ENCODE measurements at regions not wholly inside any gene's neighbourhood (a gene's known extent, or its start where the extent isn't known, plus 50 kb on each side); places are given as distances from the start of the nearest gene placed in this dataset.

DNA sequence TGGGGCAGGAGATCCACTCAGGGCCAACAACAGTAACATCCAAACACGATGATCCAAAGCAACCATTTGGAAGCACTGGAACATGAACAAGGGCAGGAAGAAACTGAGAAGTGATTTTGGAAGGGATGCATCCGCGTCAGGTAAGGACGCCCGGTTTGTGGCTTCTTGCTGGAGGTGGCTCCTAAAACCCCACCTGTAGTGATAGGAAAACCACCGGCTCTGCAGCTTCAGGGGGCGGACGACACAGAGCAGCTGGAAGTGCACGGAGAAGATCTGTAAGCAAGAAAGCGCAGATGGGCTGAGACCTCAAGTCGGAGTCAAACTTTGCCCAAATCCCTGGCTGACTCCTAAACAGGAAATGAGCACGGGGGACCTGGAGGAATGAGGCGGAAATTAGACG, 1066.1 kb downstream of the BRD1 start:
- TF ChIP-seq POLR2A (IDR thresholded peaks at IDR 0.05) (no peak), POLR2AphosphoS5 (IDR thresholded peaks at IDR 0.05) (no peak)
- TF ChIP-seq, protein P1, sequence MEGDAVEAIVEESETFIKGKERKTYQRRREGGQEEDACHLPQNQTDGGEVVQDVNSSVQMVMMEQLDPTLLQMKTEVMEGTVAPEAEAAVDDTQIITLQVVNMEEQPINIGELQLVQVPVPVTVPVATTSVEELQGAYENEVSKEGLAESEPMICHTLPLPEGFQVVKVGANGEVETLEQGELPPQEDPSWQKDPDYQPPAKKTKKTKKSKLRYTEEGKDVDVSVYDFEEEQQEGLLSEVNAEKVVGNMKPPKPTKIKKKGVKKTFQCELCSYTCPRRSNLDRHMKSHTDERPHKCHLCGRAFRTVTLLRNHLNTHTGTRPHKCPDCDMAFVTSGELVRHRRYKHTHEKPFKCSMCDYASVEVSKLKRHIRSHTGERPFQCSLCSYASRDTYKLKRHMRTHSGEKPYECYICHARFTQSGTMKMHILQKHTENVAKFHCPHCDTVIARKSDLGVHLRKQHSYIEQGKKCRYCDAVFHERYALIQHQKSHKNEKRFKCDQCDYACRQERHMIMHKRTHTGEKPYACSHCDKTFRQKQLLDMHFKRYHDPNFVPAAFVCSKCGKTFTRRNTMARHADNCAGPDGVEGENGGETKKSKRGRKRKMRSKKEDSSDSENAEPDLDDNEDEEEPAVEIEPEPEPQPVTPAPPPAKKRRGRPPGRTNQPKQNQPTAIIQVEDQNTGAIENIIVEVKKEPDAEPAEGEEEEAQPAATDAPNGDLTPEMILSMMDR (IDR thresholded peaks at IDR 0.05 in 8 of 11, conservative IDR thresholded peaks at IDR 0.05 in 3 of 11), result no peak
- no peak overlapping the region for H3K4me3 ChIP-seq
- no peak for DNase-seq
- H3K36me3 ChIP-seq, result no peaks in the 10 kb centered on the region
- no peak overlapping the region for H3K27ac ChIP-seq
- 80 to 87% (median 84%) methylated on average over 14 of the region's 14 CpGs for WGBS, 5 donors
- intact Hi-C loops (cut with DNase I; ENCODE audit: low total_unique reads), result no loop called here
- no peaks in the 10 kb centered on the region for H3K4me1 ChIP-seq
- peaks cover 0 to 26% (median 0%) of the 10 kb centered on the region in 7 donors for H3K27me3 ChIP-seq (replicated peaks in 1 of 7)
- H3K9me3 ChIP-seq, result peaks cover 0 to 20% (median 15%) of the 10 kb centered on the region in 8 donors

DNA sequence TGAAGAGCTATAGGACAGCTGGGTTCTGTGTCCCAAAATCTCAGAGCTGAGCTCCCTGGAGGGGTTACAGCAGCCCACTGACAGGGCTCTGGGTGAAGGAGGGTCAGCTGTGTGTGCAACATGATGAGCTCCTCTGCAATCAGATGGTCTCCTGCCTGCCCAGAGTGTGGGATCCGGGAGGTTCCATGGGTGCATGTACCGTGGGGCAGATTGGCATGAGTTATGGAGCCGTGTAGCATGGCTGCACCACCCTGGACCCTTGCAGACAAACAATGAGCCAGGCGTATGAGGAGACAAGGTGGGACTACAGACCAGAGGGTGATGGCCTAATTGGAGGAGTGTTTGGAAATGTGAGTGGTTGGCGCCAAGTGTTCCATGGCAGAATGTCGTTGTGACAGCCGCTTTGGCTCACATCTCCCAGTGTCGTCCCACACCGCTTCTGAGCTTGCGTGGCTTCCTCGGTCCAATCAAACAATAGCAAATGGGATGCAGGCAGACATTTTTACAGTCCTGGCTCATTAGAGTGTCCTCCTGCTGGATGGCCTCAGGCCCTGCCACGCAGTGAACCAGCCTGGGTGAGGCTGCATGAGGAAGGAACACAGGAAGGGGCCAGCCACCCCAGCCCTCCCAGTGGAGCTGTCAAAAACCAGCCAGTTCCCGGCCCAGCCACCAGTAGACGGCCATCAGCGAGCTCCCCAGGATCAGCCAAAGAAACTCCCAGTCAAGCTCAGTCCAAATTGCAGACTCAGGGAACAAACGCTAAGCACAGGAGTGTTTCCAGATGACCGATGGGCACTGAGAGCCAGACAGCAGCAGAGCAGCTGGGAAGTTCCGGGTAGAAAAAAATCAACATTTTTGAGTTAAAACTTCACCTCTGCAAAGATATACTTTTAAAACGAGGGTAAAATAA, 1066.9 kb downstream of the BRD1 start:
- 68 to 83% (median 79%) methylated on average over 15 to 19 of the region's 19 CpGs for WGBS, 5 donors
- no peak for TF ChIP-seq POLR2A (IDR thresholded peaks at IDR 0.05)
- TF ChIP-seq, protein P1 (IDR thresholded peaks at IDR 0.05 in 8 of 11, conservative IDR thresholded peaks at IDR 0.05 in 3 of 11), result no peak
- no peak for TF ChIP-seq POLR2AphosphoS5 (IDR thresholded peaks at IDR 0.05)
- H3K27ac ChIP-seq, result no peak overlapping the region
- H3K9me3 ChIP-seq, result peaks cover 0 to 18% (median 11%) of the 10 kb centered on the region in 8 donors
- no peak overlapping the region for H3K4me3 ChIP-seq
- H3K27me3 ChIP-seq (replicated peaks in 1 of 7), result peaks cover 0 to 34% (median 3%) of the 10 kb centered on the region in 7 donors
- DNase-seq, result no peak
- intact Hi-C loops (cut with DNase I; ENCODE audit: low total_unique reads), result no loop called here
- no peaks in the 10 kb centered on the region for H3K36me3 ChIP-seq
- no peaks in the 10 kb centered on the region for H3K4me1 ChIP-seq

DNA sequence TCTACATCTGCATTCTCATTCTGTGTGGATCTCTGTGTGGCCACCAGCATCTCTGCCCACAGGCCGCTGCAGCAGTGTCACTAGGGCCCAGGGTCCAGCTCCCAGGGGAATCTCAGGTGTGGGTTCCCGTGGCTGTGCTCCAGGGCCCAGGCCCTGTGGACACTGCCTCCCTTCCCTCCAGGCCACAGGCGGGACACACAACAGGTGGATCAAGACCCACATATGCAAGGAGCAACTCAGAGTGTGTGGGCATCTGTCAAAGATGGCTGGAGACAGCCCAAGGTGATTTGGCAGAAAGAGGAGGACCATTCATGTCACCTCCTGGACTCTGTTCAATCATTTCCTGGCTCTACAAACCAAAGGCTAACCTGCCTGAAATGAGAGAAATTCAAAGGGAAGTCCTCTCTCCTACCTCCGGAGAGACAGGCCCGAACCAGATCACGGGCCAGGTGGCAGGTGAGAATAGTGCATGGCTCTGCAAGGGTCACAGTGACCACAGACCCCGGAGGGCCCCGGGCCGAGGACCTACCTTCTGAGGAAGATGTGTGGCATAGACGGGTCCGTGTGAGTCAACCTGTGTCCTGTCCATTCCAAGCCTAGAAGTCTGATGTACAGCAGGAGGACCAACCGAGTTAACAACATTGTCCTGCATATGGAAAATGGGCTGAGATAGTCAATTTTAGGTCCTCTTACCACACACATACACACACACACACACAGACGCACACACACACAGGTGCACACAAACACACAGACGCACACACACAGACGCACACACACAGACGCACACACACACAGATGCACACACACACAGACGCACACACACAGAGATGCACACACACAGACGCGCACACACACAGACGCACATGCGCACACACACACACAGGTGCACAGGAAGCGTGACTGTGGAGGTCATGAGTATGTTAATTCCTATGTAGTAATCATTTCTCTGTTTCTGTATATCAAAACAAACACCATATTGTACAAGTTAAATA, 1068.5 kb downstream of the BRD1 start:
- 81 to 94% (median 85%) methylated on average over 21 to 22 of the region's 22 CpGs for WGBS, 5 donors
- intact Hi-C loops (cut with DNase I; ENCODE audit: low total_unique reads), result no loop called here
- no peak for DNase-seq
- Histone ChIP-seq H3K4me1 (no peaks in the 10 kb centered on the region), H3K27ac (no peak overlapping the region), H3K27me3 (replicated peaks in 1 of 7) (peaks cover 0 to 41% (median 3%) of the 10 kb centered on the region in 7 donors), H3K4me3 (no peak overlapping the region), H3K36me3 (no peaks in the 10 kb centered on the region), H3K9me3 (peaks cover 0 to 2% (median 0%) of the 10 kb centered on the region in 8 donors)
- no peak for TF ChIP-seq POLR2AphosphoS5 (IDR thresholded peaks at IDR 0.05)
- TF ChIP-seq POLR2A (IDR thresholded peaks at IDR 0.05), result no peak
- TF ChIP-seq, protein P1 (IDR thresholded peaks at IDR 0.05 in 8 of 11, conservative IDR thresholded peaks at IDR 0.05 in 3 of 11), result no peak

Data from spleen (tissue), 11 donors.